ENCODE measurements at regions not wholly inside any gene's neighbourhood (a gene's known extent, or its start where the extent isn't known, plus 50 kb on each side); places are given as distances from the start of the nearest gene placed in this dataset.

DNA sequence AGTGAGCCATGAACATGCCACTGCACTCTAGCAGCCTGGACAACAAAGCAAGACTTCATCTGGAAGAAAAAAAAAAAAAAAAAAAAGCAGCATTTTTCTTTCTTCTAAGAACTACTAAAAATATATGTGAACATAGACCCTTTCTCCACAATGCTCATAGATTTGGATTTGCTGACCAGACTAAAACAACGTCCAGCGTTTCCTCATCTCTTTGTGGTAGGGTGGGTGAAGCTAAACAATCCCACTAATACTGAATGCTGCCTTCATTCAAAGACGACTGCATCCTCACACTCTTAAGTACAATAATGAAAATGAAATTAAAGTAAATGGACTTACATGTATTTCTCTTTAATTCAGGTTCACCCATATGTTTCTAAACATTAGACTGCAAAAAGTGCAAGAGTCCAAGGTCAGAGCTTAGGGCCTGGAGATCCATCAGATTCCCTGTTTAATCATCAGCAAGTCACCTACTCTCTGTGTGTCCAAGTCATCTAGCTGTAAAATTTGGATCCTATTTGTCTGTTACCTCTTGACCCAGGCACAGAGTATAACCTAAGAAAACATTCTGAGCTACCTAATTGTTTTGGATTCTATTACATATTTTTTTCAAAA is 99.4 kb upstream of the NHSL1 start:
- TF ChIP-seq ZNF26 (tag by site-specific recombination; IDR thresholded peaks at IDR 0.05) = no peak
- no peak for TF ChIP-seq ZNF274 (IDR thresholded peaks at IDR 0.05; ENCODE audit: low read length)
- no peak for TF ChIP-seq ZNF274 (tag by site-specific recombination; IDR thresholded peaks at IDR 0.05; ENCODE audit: borderline replicate concordance)
- TF ChIP-seq ZNF692 (tag by site-specific recombination; IDR thresholded peaks at IDR 0.05) = no peak
- TF ChIP-seq ZNF121 (tag by site-specific recombination; IDR thresholded peaks at IDR 0.05) = no peak
- no peak for TF ChIP-seq SETDB1 (IDR thresholded peaks at IDR 0.05; ENCODE audit: insufficient read length, low read length)

All from HEK293 (cell line).